H1 (cell line): ENCODE measurements at regions not wholly inside any gene's neighbourhood (a gene's known extent, or its start where the extent isn't known, plus 50 kb on each side); places are given as distances from the start of the nearest gene placed in this dataset.

Experiments
- CTCF ChIA-PET: fragments of 300-600 bp; sonication (Branson Sonifier 250); formaldehyde crosslinking; loops from one replicate; lab custom pipeline; 2021; ENCODE audit not compliant: partially characterized antibody; lab: Charles Lee
- POLR2A ChIA-PET: fragments of 300-600 bp; sonication (Branson Sonifier 250); formaldehyde crosslinking; loops from one replicate; lab custom pipeline; 2021; ENCODE audit warnings: inconsistent platforms; ENCODE audit not compliant: partially characterized antibody; lab: Charles Lee
- DNase-seq, 2 experiments: peaks; one replicate each; pipeline versions ENCODE4 v3.0.0 to v3.0.0-alpha.2; 2010 to 2022; ENCODE audit warnings: low spot score in 2 of 2, low read depth in 1 of 2, mixed read lengths in 1 of 2
- FAIRE-seq: peaks from 2 replicates; lab custom pipeline; 2011; peaks lifted over from hg19 to GRCh38; lab: Jason Lieb, UNC
- H2AFZ ChIP-seq: 2 replicates; pipeline ENCODE4 v1.8.1; 2012; ENCODE audit warnings: low read length, inconsistent platforms
- H2AK5ac ChIP-seq: 2 replicates; pipeline ENCODE4 v1.6.1; 2013; ENCODE audit warnings: low read depth, low read length
- H2BK120ac ChIP-seq: replicated peaks from 2 replicates; pipeline ENCODE3; 2013; ENCODE audit warnings: low read depth, low read length, inconsistent platforms
- H2BK12ac ChIP-seq: 2 replicates; pipeline ENCODE4 v1.6.1; 2013; ENCODE audit warnings: low read depth, low read length
- H2BK15ac ChIP-seq: 2 replicates; pipeline ENCODE4 v1.6.1; 2013; ENCODE audit warnings: low read length
- H2BK20ac ChIP-seq: 2 replicates; pipeline ENCODE4 v1.6.1; 2013; ENCODE audit warnings: low read length
- H2BK5ac ChIP-seq: 2 replicates; pipeline ENCODE4 v1.6.1; 2013; ENCODE audit warnings: low read depth, low read length
- H3K14ac ChIP-seq: 2 replicates; pipeline ENCODE4 v1.6.1; 2013; ENCODE audit warnings: inconsistent platforms; ENCODE audit not compliant: insufficient read length
- H3K18ac ChIP-seq: 2 replicates; pipeline ENCODE4 v1.6.1; 2013; ENCODE audit warnings: low read length; ENCODE audit errors: extremely low read depth
- H3K23ac ChIP-seq: 2 replicates; pipeline ENCODE4 v1.6.1; 2013; ENCODE audit warnings: inconsistent platforms; ENCODE audit not compliant: insufficient read length
- H3K23me2 ChIP-seq: 2 replicates; pipeline ENCODE4 v1.6.1; 2013; ENCODE audit warnings: low read depth, low read length
- H3K27ac ChIP-seq: 2 replicates; pipeline ENCODE4 v1.6.1; 2011; ENCODE audit warnings: low read depth, low read length, inconsistent platforms
- H3K27me3 ChIP-seq, 4 experiments: replicated peaks in 1 of 4; 1 replicate in 1 of 4; 2 replicates in 3 of 4; pipeline versions ENCODE4 v1.6.1 to v1.8.1; 2011 to 2013; ENCODE audit warnings: low read length in 3 of 4, mild to moderate bottlenecking in 3 of 4, inconsistent platforms in 2 of 4, mixed read lengths in 2 of 4, moderate library complexity in 1 of 4; ENCODE audit not compliant: control insufficient read depth in 3 of 4, insufficient read depth in 3 of 4; ENCODE audit errors: extremely low read depth in 1 of 4
- H3K36me3 ChIP-seq, 4 experiments: 2 replicates each; pipeline versions ENCODE4 v1.6.1 to v1.8.1; 2011 to 2013; ENCODE audit warnings: mild to moderate bottlenecking in 4 of 4, low read length in 3 of 4, moderate library complexity in 2 of 4, control low read depth in 1 of 4, inconsistent platforms in 1 of 4; ENCODE audit not compliant: insufficient read depth in 4 of 4, control insufficient read depth in 2 of 4
- H3K4ac ChIP-seq: replicated peaks from 2 replicates; pipeline ENCODE3; 2013; ENCODE audit warnings: low read length, low read depth, mixed read lengths, inconsistent platforms; ENCODE audit not compliant: insufficient read length
- H3K4me1 ChIP-seq, 4 experiments: replicated peaks in 1 of 4; 1 replicate in 1 of 4; 2 replicates in 3 of 4; pipeline versions ENCODE4 v1.6.1 to v1.8.1; 2011 to 2013; ENCODE audit warnings: low read length in 3 of 4, inconsistent platforms in 2 of 4, mixed read lengths in 1 of 4; ENCODE audit not compliant: insufficient read depth in 4 of 4, control insufficient read depth in 3 of 4
- H3K4me2 ChIP-seq, 2 experiments: 2 replicates each; pipeline versions ENCODE4 v1.6.1 to v1.8.1; 2011 to 2013; ENCODE audit warnings: low read depth in 2 of 2, low read length in 2 of 2, control low read depth in 1 of 2, inconsistent platforms in 1 of 2, mild to moderate bottlenecking in 1 of 2; ENCODE audit not compliant: insufficient read depth in 1 of 2
- H3K4me3 ChIP-seq, 4 experiments: fragments of 200-600, 300-600 bp in 1 of 4; sonication (generic), shearing (Covaris generic), sonication (Bioruptor Twin) in 1 of 4; 2 replicates each; pipeline versions ENCODE4 v1.5.1 to v1.8.1; 2011 to 2016; ENCODE audit warnings: low read length in 4 of 4, low read depth in 3 of 4, control low read depth in 2 of 4, inconsistent platforms in 2 of 4, mild to moderate bottlenecking in 2 of 4, mixed read lengths in 1 of 4, moderate library complexity in 1 of 4; ENCODE audit not compliant: insufficient read depth in 2 of 4; ENCODE audit errors: extremely low read depth in 1 of 4
- H3K56ac ChIP-seq: replicated peaks from 2 replicates; pipeline ENCODE3; 2013; ENCODE audit warnings: low read depth, mild to moderate bottlenecking, mixed read lengths, low read length, inconsistent platforms; ENCODE audit not compliant: insufficient read length
- H3K79me1 ChIP-seq: 2 replicates; pipeline ENCODE4 v1.6.1; 2013; ENCODE audit warnings: low read depth, low read length, control low read depth
- H3K79me2 ChIP-seq, 2 experiments: 2 replicates each; pipeline versions ENCODE4 v1.6.1 to v1.8.1; 2012 to 2013; ENCODE audit warnings: low read length in 2 of 2, mild to moderate bottlenecking in 2 of 2, inconsistent platforms in 1 of 2; ENCODE audit not compliant: insufficient read depth in 2 of 2, control insufficient read depth in 1 of 2
- H3K9ac ChIP-seq, 4 experiments: replicated peaks in 1 of 4; 1 replicate in 1 of 4; 2 replicates in 3 of 4; pipeline versions ENCODE4 v1.6.1 to v1.8.1; 2011 to 2013; ENCODE audit warnings: low read depth in 3 of 4, low read length in 3 of 4, control low read depth in 2 of 4, mild to moderate bottlenecking in 2 of 4, moderate library complexity in 2 of 4, inconsistent platforms in 1 of 4; ENCODE audit errors: extremely low read depth in 1 of 4
- H3K9me3 ChIP-seq, 2 experiments: 2 replicates each; pipeline versions ENCODE4 v1.6.1 to v1.8.1; 2012 to 2013; ENCODE audit warnings: mild to moderate bottlenecking in 2 of 2, moderate library complexity in 2 of 2, control low read depth in 1 of 2, inconsistent platforms in 1 of 2, low read depth in 1 of 2, low read length in 1 of 2, mixed read lengths in 1 of 2; ENCODE audit not compliant: insufficient read depth in 2 of 2
- H4K20me1 ChIP-seq, 2 experiments: replicated peaks in 1 of 2; 2 replicates each; pipeline versions ENCODE3 to v1.8.1; 2011 to 2013; ENCODE audit warnings: inconsistent platforms in 2 of 2, low read length in 2 of 2, mild to moderate bottlenecking in 1 of 2; ENCODE audit not compliant: insufficient read depth in 2 of 2, control insufficient read depth in 1 of 2
- H4K5ac ChIP-seq: 2 replicates; pipeline ENCODE4 v1.6.1; 2013; ENCODE audit warnings: low read length, low read depth, mixed read lengths, inconsistent platforms; ENCODE audit not compliant: insufficient read length
- H4K8ac ChIP-seq: 2 replicates; pipeline ENCODE4 v1.8.0; 2013; ENCODE audit warnings: mild to moderate bottlenecking, moderate library complexity, low read length, inconsistent platforms; ENCODE audit not compliant: insufficient read depth; ENCODE audit errors: extremely low read depth
- H4K91ac ChIP-seq: replicated peaks from 2 replicates; pipeline ENCODE3; 2013; ENCODE audit warnings: low read length, mixed read lengths, inconsistent platforms; ENCODE audit not compliant: insufficient read length
- CBX5 ChIP-seq: fragments of 300-800, 300-1000 bp; sonication (generic); IDR thresholded peaks from 2 replicates; pipeline ENCODE4 v1.7.1; 2016; ENCODE audit warnings: antibody characterized with exemption, low read length, low read depth
- CHD2 ChIP-seq: IDR thresholded peaks from 2 replicates; pipeline ENCODE4 v1.6.1; 2012; ENCODE audit warnings: low read length, improper control_type of control experiment
- CREB1 ChIP-seq: IDR thresholded peaks from 2 replicates; pipeline ENCODE4 v1.6.1; 2012; ENCODE audit warnings: inconsistent platforms
- EGR1 ChIP-seq: IDR thresholded peaks from 2 replicates; pipeline ENCODE4 v1.6.1; 2011; ENCODE audit warnings: low read depth, low read length, borderline replicate concordance
- EP300 ChIP-seq, 2 experiments: IDR thresholded peaks; 1 replicate in 1 of 2; 2 replicates in 1 of 2; pipeline ENCODE4 v1.6.1; 2011 to 2012; ENCODE audit warnings: low read depth in 2 of 2, low read length in 2 of 2, mild to moderate bottlenecking in 2 of 2, borderline replicate concordance in 1 of 2, inconsistent platforms in 1 of 2, moderate library complexity in 1 of 2
- GABPA ChIP-seq: IDR thresholded peaks from 2 replicates; pipeline ENCODE4 v1.6.1; 2011; ENCODE audit warnings: mild to moderate bottlenecking, low read length, moderate library complexity, borderline replicate concordance; ENCODE audit not compliant: insufficient read depth
- RXRA ChIP-seq: IDR thresholded peaks from 2 replicates; pipeline ENCODE4 v1.6.1; 2011; ENCODE audit warnings: low read depth, mild to moderate bottlenecking, low read length, moderate library complexity; ENCODE audit not compliant: insufficient read depth
- SP1 ChIP-seq: IDR thresholded peaks from 2 replicates; pipeline ENCODE4 v1.6.1; 2011; ENCODE audit warnings: low read depth, low read length
- ZNF274 ChIP-seq: IDR thresholded peaks from 2 replicates; pipeline ENCODE4 v1.7.0; 2012; ENCODE audit warnings: low read length, borderline replicate concordance; ENCODE audit errors: extremely low read depth
- WGBS, 2 experiments: shearing (Covaris generic) in 1 of 2; methylation state at CpG; one replicate each; pipeline versions ENCODE4 v1.1.6 to v1.1.7; 2013 to 2015; ENCODE audit warnings: low lambda C conversion rate in 2 of 2, mixed read lengths in 2 of 2, inconsistent platforms in 1 of 2, low coverage in 1 of 2, missing lambda C conversion rate in 1 of 2; ENCODE audit not compliant: insufficient replicate concordance in 2 of 2, insufficient coverage in 1 of 2, insufficient read length in 1 of 2; ENCODE audit errors: extremely low coverage in 1 of 2, missing lambda C conversion rate in 1 of 2; 5-methylcytosine and 5-hydroxymethylcytosine counted together
- TF ChIP-seq, protein P1 (sequence below), 3 experiments: IDR thresholded peaks; 1 replicate in 2 of 3; 2 replicates in 1 of 3; pipeline versions ENCODE4 v1.5.1 to v1.6.1; 2011; ENCODE audit warnings: low read length in 3 of 3, mild to moderate bottlenecking in 3 of 3, inconsistent platforms in 2 of 3, low read depth in 1 of 3, moderate library complexity in 1 of 3; ENCODE audit not compliant: insufficient read depth in 1 of 3; ENCODE audit errors: control extremely low read depth in 1 of 3
- TF ChIP-seq, protein P2 (sequence below): IDR thresholded peaks from 2 replicates; pipeline ENCODE4 v1.6.1; 2011; ENCODE audit warnings: low read length, improper control_type of control experiment

DNA sequence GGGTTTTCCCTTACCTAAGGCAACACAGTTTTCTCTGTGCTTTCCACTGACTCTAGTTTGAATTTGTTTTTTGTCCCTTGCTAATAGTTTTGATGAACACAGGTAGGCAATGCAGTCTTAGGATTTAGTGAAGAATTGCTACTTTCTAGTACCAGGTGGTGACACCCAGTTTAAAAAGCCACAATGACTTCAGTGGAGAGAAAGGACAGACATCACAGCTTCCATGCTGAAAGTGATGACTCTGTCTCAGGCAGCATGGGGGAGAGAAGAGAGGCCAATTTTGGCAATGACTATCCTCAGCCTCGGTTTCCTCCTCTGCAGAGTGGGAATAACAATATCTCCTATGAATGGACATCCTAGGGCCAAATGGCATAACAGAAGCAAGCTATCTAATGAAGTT is 118.8 kb downstream of the AXIN2 start:
- Histone ChIP-seq H2AFZ (no peak overlapping the region), H3K36me3 (no peaks in the 10 kb centered on the region), H4K5ac (no peak overlapping the region), H3K4me2 (no peak overlapping the region), H2BK5ac (no peak overlapping the region), H3K56ac (no peak overlapping the region), H3K9me3 (no peaks in the 10 kb centered on the region), H3K79me2 (no peaks in the 10 kb centered on the region), H2BK20ac (no peak overlapping the region), H3K27ac (no peak overlapping the region), H3K4ac (no peak overlapping the region), H2BK15ac (no peak overlapping the region), H4K20me1 (no peaks in the 10 kb centered on the region), H3K18ac (no peak overlapping the region), H3K4me1 (no peaks in the 10 kb centered on the region; a peak in 1 of 7 replicates), H3K23me2 (no peaks in the 10 kb centered on the region), H3K4me3 (no peak overlapping the region), H3K27me3 (no peaks in the 10 kb centered on the region), H3K9ac (no peak overlapping the region), H3K23ac (no peak overlapping the region), H4K91ac (no peak overlapping the region), H2BK120ac (no peak overlapping the region), H2BK12ac (no peak overlapping the region), H4K8ac (no peak overlapping the region), H3K14ac (no peak overlapping the region), H2AK5ac (no peak overlapping the region), H3K79me1 (no peaks in the 10 kb centered on the region)
- ChIA-PET CTCF (interaction anchor here (0.7 to 2.0 kb wide), 9 partner anchors 9 to 210 kb away, joined by 3 to 9 read pairs (median 4); no protein-coding TSS in a partner anchor), POLR2A (interaction anchor here (3.4 kb wide), 1 partner anchor 11 kb away, joined by 19 read pairs; no protein-coding TSS in a partner anchor)
- WGBS, 2 experiments, result 75% methylated on average over 1 of the region's 1 CpG; no CpG with 5 or more reads in 1 of the 2 experiments
- FAIRE-seq (no peak), DNase-seq (no peak)
- TF ChIP-seq SP1 (no peak), ZNF274 (no peak), CHD2 (no peak), EGR1 (no peak), CBX5 (no peak), GABPA (no peak), CREB1 (no peak), RXRA (no peak), EP300 (IDR thresholded peaks at IDR 0.05; ENCODE audit: borderline replicate concordance in 1 of 2, low read depth in 2 of 2, low read length in 2 of 2) (no peak)
- TF ChIP-seq, protein P1, sequence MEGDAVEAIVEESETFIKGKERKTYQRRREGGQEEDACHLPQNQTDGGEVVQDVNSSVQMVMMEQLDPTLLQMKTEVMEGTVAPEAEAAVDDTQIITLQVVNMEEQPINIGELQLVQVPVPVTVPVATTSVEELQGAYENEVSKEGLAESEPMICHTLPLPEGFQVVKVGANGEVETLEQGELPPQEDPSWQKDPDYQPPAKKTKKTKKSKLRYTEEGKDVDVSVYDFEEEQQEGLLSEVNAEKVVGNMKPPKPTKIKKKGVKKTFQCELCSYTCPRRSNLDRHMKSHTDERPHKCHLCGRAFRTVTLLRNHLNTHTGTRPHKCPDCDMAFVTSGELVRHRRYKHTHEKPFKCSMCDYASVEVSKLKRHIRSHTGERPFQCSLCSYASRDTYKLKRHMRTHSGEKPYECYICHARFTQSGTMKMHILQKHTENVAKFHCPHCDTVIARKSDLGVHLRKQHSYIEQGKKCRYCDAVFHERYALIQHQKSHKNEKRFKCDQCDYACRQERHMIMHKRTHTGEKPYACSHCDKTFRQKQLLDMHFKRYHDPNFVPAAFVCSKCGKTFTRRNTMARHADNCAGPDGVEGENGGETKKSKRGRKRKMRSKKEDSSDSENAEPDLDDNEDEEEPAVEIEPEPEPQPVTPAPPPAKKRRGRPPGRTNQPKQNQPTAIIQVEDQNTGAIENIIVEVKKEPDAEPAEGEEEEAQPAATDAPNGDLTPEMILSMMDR (IDR thresholded peaks at IDR 0.05; ENCODE audit: control extremely low read depth in 1 of 3, insufficient read depth in 1 of 3, low read depth in 1 of 3, low read length in 3 of 3), result no peak
- TF ChIP-seq, protein P2, sequence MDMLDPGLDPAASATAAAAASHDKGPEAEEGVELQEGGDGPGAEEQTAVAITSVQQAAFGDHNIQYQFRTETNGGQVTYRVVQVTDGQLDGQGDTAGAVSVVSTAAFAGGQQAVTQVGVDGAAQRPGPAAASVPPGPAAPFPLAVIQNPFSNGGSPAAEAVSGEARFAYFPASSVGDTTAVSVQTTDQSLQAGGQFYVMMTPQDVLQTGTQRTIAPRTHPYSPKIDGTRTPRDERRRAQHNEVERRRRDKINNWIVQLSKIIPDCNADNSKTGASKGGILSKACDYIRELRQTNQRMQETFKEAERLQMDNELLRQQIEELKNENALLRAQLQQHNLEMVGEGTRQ, result no peak
